IPS DF 4.7 (cell line): ENCODE measurements at regions not wholly inside any gene's neighbourhood (a gene's known extent, or its start where the extent isn't known, plus 50 kb on each side); places are given as distances from the start of the nearest gene placed in this dataset.

ENCODE experiments used
- DNase-seq: peaks from one replicate; pipeline ENCODE4 v3.0.0-alpha.2; 2013; ENCODE audit warnings: low spot score; ENCODE audit errors: extremely low read depth

DNA sequence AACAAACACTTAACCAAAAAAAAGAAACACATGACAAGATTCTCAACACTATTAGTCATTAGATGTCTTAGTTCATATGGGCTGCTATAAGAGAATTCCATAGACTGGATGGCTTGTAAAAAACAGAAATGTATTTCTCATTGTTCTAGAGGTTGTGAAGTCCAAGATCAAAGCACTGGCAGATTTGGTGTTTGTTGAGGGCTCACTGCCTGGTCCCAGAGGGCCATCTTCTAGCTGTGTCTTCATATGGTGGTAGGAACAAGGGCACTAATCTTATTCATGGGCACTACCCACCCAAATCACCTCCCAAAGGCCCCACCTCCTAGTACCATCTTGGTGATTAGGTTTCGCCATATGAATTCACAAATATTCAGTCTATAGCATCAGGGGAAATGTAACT is 162.5 kb upstream of the SDK2 start:
- no peak for DNase-seq

GRCh38 chr17:73813201-73813600 is 169.0 kb upstream of the SDK2 start:
- no peak for DNase-seq

DNA sequence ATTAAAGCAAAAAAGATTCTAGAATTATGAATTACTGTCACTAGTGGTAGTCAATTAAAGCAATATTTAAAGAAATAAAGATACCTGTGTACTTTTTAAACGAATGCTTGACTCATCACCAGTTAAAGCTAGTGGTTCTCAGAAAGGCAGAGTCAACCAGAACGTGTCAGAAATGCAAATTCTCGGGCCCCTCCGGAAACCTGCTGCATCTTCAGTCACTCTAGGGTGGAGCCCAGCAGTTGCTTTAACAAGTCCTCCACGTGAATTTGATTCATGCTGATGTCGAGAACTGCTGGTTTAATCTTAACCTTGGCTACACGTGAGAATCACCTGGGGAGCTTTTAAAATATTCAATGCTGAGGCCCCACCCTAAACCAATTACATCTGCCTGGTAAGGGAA is 169.8 kb upstream of the SDK2 start:
- no peak for DNase-seq

GRCh38 chr17:73815474-73815873 is 171.2 kb upstream of the SDK2 start:
- DNase-seq: peak; percentile 44

DNA sequence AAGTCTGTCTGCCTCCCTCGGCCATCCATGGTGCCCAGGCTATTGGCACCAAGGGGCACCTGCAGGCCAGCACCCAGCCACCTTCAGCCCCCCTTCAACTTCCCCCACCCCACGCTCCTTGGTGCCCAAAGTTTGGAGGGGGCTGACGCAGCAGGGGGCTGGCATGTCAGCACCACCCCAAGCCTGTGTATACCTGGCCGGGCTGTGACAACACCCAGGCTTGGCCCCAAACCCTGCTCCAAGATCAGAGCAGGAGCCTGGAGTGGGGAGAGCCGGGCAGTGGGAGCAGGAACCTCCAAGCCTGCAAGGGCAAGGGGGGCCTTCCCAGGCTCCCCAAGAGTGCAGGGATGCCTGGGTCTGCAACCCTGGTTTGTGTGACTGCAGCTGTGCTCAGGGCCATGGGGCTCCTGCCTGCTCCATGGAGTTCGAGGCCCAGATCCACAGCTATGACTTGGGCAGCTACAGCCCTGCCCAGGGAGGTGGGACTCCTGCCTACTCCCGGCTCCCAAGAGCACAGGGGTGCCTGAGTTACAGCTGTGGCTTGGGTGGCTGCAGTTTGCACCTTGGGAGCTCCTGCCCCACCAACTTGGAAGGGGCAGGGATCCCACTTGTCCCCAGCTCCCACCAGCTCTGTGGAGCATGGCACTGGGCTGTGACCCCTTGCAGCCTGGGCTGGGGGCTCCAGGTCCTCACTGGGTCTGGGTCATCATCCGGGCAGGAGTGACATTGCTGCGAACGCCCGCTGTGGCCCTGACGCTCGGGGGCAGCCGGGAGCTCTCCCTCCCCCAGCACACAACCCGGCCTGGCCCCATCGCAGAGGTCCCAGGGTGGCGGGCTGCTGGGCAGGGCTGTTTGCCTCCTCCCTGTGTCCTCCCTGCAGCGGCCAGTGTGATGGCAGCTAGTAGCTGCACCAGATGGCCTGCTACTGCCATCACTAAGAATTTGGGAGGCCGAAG is 175.5 kb upstream of the SDK2 start:
- no peak for DNase-seq

DNA sequence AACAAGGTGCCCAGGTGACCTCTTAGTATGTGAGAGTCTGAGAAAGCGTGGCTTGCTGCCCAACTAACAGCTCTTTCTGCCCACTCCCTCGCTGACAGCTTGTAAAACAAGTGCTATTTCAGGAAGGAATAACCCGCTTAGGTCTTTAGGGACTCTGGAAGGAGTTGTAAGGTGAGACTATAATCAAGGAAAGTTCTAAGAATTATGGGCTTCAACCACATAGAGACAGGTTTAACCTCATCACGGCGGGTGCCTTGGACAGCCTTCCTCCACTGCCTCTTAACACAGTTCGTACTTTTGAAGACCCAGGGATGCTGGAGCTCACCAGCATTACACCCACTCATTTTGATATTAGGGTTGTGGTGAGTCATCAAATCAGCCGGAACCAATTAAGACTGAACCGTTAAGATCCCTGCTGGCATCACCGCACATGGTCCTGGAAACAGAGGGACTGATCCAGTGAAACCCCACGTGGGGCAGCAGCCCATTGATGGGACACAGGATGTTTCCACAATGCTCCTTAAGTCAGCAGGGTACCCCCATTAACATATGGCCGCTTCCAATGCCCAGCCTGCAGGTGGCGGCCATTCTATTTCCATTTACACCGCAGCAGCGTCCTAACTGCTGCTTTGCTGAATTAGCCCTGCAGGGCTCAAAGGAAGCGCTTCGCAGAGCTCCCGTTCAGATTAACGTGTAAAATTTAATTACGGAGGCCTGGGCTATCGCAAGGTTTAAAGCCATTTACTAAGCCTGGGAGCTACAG is 176.6 kb upstream of the SDK2 start:
- DNase-seq: peak; percentile 75

GRCh38 chr17:73821665-73822064 is 177.4 kb upstream of the SDK2 start:
- DNase-seq: no peak

DNA sequence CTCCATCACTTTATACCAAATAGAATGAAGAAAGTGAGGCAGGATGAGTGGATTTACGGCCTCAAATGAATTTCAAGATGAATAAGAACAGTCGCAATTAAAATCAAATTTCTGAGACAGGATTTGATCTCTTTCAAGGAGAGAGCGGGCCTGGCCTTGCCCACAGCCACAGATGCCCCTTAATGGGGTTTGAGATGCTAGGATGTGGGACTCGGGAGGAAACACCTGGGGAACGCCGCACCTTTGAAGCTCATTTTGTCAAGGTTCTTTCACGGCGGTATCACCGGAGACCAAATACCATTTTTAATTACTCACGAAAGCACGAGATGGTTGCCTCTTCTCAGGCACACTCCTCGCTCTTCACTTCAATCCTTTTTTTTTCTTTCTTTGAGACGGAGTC is 178.1 kb upstream of the SDK2 start:
- DNase-seq: no peak

DNA sequence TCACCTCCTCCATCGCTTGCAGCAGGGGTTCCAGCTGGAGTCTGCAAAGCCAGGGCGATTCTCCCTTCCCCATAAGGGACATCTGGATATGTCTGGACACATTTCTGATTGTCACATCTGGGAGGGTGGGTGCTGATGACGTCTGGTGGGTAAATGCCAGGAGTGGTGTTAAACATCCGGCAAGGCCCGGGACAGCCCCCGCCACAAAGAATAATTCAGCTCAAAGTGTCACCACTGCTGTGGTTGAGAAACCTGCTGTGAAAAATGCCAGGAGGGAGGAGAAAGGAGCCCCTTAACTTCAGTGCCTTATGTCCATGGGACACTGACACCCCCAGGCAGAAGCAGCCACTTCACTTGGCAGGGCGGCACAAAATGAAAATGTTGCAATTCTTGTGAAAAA is 179.4 kb upstream of the SDK2 start:
- DNase-seq: no peak

GRCh38 chr17:73824321-73824720 is 180.1 kb upstream of the SDK2 start:
- DNase-seq: no peak

- no peak for DNase-seq
These were observed 182.1 kb upstream of the SDK2 start for GRCh38 chr17:73826181-73826871.

DNA sequence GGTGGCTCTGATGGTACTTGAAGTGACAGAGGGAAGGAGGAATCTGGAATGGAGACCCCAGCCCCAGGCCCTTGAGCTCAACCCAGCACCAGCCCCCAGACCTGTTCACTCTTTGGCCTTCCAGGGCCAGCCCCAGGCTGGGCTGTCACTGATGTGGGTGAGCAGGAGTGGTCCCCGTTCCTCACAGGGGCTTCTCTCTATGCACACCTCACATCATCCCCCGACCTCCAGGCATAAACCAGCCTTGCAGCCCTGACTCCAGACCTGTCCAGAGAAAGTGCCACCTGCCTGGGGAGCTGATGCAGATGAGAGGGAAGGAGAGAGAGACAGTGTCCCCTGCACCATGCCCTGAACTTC is 182.6 kb upstream of the SDK2 start:
- DNase-seq: no peak

- DNase-seq: peak; percentile 30
These were observed 183.5 kb upstream of the SDK2 start for GRCh38 chr17:73827627-73828291.

- DNase-seq: no peak
These were observed 185.5 kb upstream of the SDK2 start for GRCh38 chr17:73829676-73830280.

- no peak for DNase-seq
These were observed 187.5 kb upstream of the SDK2 start for GRCh38 chr17:73831699-73832098.

- DNase-seq: no peak
These were observed 189.7 kb upstream of the SDK2 start for GRCh38 chr17:73833775-73834488.

- DNase-seq: no peak
These were observed 190.6 kb upstream of the SDK2 start for GRCh38 chr17:73834684-73835343.

GRCh38 chr17:73835605-73836004 is 191.4 kb upstream of the SDK2 start:
- DNase-seq: no peak

DNA sequence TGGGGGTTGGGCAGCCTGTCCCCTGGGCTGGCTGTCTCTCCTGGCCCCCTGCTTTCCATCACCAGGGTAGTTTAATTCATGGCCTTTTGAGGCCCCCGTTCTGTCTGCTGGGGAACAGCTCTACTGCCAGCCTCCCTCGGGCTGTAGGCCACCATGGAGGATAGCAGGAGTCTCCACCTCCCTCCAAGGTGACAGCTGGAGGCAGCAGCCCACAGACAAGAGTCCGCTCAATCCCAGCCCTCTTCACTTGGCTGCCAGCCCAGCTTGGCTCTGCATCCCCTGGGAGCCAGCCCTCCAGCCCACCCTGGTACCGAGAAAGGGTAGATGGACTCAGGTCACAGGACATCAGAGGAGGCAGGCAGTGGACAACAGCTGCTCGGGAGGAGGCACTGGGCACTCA is 194.6 kb upstream of the SDK2 start:
- no peak for DNase-seq

GRCh38 chr17:73840829-73841228 is 196.6 kb upstream of the SDK2 start:
- no peak for DNase-seq
